ENCODE measurements at regions not wholly inside any gene's neighbourhood (a gene's known extent, or its start where the extent isn't known, plus 50 kb on each side); places are given as distances from the start of the nearest gene placed in this dataset.
"Not testable (repeated sequence)": the region's sequence is repeated elsewhere in the genome, so short reads cannot be mapped to it uniquely, and the experiment has no call there.

DNA sequence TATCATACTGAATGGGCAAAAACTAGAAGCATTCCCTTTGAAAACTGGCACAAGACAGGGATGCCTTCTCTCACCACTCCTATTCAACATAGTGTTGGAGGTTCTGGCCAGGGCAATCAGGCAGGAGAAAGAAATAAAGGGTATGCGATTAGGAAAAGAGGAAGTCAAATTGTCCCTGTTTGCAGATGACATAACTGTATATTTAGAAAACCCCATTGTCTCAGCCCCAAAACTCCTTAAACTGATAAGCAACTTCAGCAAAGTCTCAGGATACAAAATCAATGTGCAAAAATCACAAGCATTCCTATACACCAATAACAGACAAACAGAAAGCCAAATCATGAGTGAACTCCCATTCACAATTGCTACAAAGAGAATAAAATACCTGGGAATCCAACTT, 52.5 kb upstream of the CCDC71L start:
- Mint-ChIP-seq H3K9me3 (peaks cover 16% of the 10 kb centered on the region), H3K36me3 (ENCODE audit: low read depth) (peaks cover 23% of the 10 kb centered on the region), H3K4me1 (peaks cover 11% of the 10 kb centered on the region)
- CTCF ChIA-PET, H3K27me3 Mint-ChIP-seq, H3K27ac Mint-ChIP-seq, H3K4me3 Mint-ChIP-seq, DNase-seq, POLR2A ChIA-PET: not testable (repeated sequence)

DNA sequence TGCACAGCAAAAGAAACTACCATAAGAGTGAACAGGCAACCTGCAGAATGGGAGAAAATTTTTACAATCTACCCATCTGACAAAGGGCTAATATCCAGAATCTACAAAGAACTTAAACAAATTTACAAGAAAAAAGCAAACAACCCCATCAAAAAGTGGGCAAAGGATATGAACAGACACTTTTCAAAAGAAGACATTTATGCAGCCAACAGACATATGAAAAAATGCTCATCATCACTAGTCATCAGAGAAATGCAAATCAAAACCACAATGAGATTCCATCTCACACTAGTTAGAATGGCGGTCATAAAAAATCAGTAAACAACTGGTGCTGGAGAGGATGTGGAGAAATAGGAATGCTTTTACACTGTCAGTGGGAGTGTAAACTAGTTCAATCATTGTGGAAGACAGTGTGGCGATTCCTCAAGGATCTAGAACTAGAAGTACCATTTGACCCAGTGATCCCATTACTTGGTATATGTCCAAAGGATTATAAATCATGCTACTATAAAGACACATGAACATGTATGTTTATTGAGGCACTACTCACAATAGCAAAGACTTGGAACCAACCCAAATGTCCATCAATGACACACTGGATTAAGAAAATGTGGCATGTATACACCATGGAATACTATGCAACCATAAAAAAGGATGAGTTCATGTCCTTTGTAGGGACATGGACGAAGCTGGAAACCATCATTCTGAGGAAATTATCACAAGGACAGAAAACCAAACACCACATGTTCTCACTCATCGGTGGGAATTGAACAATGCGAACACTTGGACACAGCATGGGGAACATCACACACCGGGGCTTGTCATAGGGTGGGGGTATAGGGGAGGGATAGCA, 53.9 kb upstream of the CCDC71L start:
- H3K27ac Mint-ChIP-seq, DNase-seq, POLR2A ChIA-PET, H3K27me3 Mint-ChIP-seq, H3K4me3 Mint-ChIP-seq: not testable (repeated sequence)
- peaks cover 14% of the 10 kb centered on the region for H3K9me3 Mint-ChIP-seq
- H3K36me3 Mint-ChIP-seq (ENCODE audit: low read depth) = peaks cover 23% of the 10 kb centered on the region
- CTCF ChIA-PET = interaction anchor here (3.9 kb wide), 1 partner anchor 56 kb away, joined by 39 read pairs; the partner anchor contains the start of gene CCDC71L
- H3K4me1 Mint-ChIP-seq = peaks cover 18% of the 10 kb centered on the region

DNA sequence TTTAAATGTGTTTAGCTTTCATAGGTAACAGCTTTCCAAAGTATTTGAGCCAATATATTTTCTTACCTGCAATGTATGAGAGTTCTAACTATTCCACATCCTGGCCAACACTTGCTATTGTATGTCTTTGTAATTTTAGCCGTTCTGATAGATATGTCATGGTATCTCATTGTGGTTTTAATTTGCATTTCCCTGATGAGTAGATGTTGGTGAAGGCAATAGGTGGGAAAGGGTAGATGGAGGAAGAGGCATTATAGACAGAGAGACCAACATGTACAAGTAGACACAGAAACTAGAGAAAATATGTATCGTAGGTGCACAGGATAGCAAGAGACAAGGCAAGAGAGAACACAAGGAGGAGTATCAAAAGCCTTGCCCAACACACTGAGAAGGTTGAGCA, 54.8 kb upstream of the CCDC71L start:
- POLR2A ChIA-PET = no interaction called here

GRCh38 chr7:106717254-106717954, 56.4 kb upstream of the CCDC71L start:
- peaks cover 20% of the 10 kb centered on the region for H3K4me1 Mint-ChIP-seq
- CTCF ChIA-PET = interaction anchor here (0.9 to 5.5 kb wide), 4 partner anchors 19 to 58 kb away, joined by 3 to 39 read pairs (median 19); partner anchors contain the start of gene CCDC71L
- no peak overlapping the region for H3K4me3 Mint-ChIP-seq
- H3K27ac Mint-ChIP-seq = no peak overlapping the region
- POLR2A ChIA-PET = interaction anchor here (1.2 to 3.9 kb wide), 9 partner anchors 15 to 1186 kb away, joined by 3 to 19 read pairs (median 9); partner anchors contain the start of genes CCDC71L, HBP1, NAMPT and RINT1
- peaks cover 2% of the 10 kb centered on the region for H3K9me3 Mint-ChIP-seq
- peaks cover 17% of the 10 kb centered on the region for H3K36me3 Mint-ChIP-seq (ENCODE audit: low read depth)
- no peak for DNase-seq
- no peaks in the 10 kb centered on the region for H3K27me3 Mint-ChIP-seq

More for the DNA sequence above, 54.8 kb upstream of the CCDC71L start:
- CTCF ChIA-PET = interaction anchor here (3.9 kb wide), 1 partner anchor 56 kb away, joined by 39 read pairs; the partner anchor contains the start of gene CCDC71L
- Mint-ChIP-seq H3K4me3 (no peak overlapping the region), H3K27ac (no peak overlapping the region), H3K36me3 (ENCODE audit: low read depth) (peaks cover 26% of the 10 kb centered on the region), H3K4me1 (peaks cover 20% of the 10 kb centered on the region), H3K27me3 (no peaks in the 10 kb centered on the region), H3K9me3 (peaks cover 11% of the 10 kb centered on the region)
- DNase-seq = no peak

DNA sequence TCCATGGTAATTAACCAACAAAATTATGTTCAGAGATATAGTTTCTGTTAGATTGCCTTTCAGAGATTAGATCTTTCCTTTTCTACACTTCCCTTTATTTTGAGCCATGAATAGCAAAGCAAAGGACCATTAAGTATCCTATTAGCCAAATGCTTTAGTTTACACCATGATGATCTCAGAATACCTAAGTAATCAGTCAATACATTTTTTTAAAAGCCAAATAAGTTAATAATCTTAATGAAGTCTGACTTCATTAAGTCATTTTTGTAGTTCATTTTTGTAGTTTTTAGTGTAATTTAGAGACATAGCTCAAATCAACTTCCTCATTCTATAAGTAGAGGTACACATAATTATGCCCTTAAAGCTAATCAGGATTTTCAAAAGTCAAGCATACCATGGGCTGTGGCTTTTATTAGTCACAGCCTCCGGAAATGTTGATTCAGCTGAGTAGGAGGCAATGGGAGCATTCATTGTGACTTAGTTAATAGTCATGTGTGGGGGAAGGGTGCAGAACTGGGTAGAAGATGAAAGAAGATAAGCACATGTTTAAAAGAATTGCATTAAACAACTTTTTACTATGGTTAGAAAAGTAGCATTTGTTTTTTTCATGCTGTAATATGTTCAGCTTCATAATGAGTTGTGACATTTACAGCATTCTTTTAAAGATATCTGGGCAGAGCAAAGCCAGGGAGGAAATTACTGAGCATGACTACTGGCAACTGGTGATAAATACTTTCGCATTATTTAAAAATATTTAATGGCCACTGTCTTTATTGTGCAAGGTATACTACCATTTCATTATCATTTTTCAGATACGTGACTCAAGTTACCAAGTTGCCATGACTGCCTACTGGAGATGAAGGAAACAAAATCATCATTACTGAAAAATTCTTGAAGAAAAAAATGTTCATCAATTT, 57.3 kb upstream of the CCDC71L start:
- Mint-ChIP-seq H3K4me1 (peaks cover 20% of the 10 kb centered on the region), H3K9me3 (peaks cover 2% of the 10 kb centered on the region), H3K36me3 (ENCODE audit: low read depth) (peaks cover 17% of the 10 kb centered on the region), H3K4me3 (no peak overlapping the region), H3K27me3 (no peaks in the 10 kb centered on the region), H3K27ac (no peak overlapping the region)
- DNase-seq = peak; percentile 75
- ChIA-PET POLR2A (interaction anchor here (1.2 to 3.9 kb wide), 10 partner anchors 13 to 1186 kb away, joined by 3 to 19 read pairs (median 9); partner anchors contain the start of genes CCDC71L, HBP1, NAMPT and RINT1), CTCF (interaction anchor here (0.9 to 5.5 kb wide), 5 partner anchors 14 to 59 kb away, joined by 3 to 39 read pairs (median 5); partner anchors contain the start of gene CCDC71L)

DNA sequence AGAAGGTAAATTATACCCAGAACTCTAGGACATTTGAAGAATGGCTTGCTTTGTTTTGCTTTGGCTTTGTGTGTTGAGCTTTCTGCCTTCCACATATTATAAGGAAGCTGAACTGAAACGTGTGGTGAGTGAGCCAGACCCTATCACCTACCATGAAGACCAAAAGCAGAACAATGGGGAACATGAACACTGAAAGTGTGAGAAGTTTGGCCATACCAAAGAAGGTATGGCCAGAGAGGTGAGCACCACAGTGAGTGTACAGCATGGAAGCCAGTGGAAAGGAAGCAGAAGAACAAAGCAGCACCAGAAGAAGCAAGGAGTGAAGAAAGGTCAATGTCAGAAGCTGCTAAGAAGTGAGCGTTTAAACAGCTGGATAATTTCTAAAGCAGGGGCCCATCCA, 59.7 kb upstream of the CCDC71L start:
- peaks cover 2% of the 10 kb centered on the region for H3K9me3 Mint-ChIP-seq
- H3K36me3 Mint-ChIP-seq (ENCODE audit: low read depth) = peaks cover 8% of the 10 kb centered on the region
- ChIA-PET CTCF (interaction anchor here (0.6 to 5.5 kb wide), 2 partner anchors 16 to 1368 kb away, joined by 3 to 33 read pairs; no protein-coding TSS in a partner anchor), POLR2A (interaction anchor here (3.9 kb wide), 1 partner anchor 60 kb away, joined by 19 read pairs; the partner anchor contains the start of gene CCDC71L)
- H3K4me1 Mint-ChIP-seq = peaks cover 10% of the 10 kb centered on the region
- H3K27ac Mint-ChIP-seq = no peak overlapping the region
- H3K4me3 Mint-ChIP-seq = no peak overlapping the region
- no peak for DNase-seq
- H3K27me3 Mint-ChIP-seq = peaks cover 5% of the 10 kb centered on the region

DNA sequence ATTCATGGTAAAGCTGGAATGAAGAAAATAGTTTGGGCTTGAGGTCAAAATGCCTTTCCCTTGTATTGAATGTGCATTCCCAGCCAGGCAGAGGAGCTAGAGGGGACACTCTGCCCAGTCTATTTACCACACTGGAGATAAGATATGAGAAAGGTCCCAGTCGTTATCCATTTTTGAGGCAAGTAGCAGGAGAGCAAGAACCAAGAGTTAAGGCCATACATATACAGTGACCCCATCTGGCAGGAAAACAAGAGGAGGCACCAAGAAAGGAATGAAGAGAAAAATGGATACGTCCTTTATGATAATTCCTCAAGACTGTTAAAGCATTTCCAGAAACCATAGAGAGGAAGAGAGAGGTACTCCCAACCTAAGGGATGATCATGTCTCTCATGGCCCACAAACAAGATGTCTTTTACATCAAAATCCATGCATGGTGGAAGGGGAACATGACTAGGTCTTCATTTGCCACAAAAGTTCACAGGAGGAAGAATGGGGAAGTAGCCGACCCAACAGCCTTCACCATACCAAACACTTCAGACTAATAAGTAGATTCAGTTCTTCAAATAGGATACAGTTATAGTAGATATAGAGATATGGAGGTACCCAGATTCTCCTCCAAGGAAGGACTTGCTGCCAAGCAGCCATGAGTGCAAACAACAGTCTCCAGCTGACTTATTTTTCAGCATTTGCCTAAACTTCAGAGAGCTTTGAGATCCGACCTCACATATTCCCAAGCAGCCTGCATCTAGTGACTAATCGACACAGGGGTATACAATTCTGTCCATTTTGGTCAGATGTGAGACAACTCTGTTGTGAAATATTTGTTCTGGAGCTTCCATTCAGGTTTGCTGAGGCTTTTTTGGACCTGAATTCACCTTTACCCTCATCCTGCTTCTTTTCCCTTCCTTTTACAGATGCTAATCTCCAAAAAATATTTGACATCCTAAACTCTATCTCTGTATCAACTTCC, 61.1 kb upstream of the CCDC71L start:
- no peak overlapping the region for H3K4me3 Mint-ChIP-seq
- peaks cover 8% of the 10 kb centered on the region for H3K36me3 Mint-ChIP-seq (ENCODE audit: low read depth)
- CTCF ChIA-PET = interaction anchor here (1.1 to 5.5 kb wide), 2 partner anchors 14 to 61 kb away, joined by 3 to 33 read pairs; partner anchors contain the start of gene CCDC71L
- H3K9me3 Mint-ChIP-seq = peaks cover 2% of the 10 kb centered on the region
- H3K27ac Mint-ChIP-seq = no peak overlapping the region
- no peak for DNase-seq
- POLR2A ChIA-PET = no interaction called here
- H3K27me3 Mint-ChIP-seq = peaks cover 5% of the 10 kb centered on the region
- H3K4me1 Mint-ChIP-seq = peaks cover 10% of the 10 kb centered on the region

GRCh38 chr7:106723398-106723797, 62.4 kb upstream of the CCDC71L start:
- Mint-ChIP-seq H3K27ac (no peak overlapping the region), H3K9me3 (peaks cover 2% of the 10 kb centered on the region), H3K4me1 (peaks cover 11% of the 10 kb centered on the region), H3K36me3 (ENCODE audit: low read depth) (peaks cover 10% of the 10 kb centered on the region), H3K4me3 (no peak overlapping the region), H3K27me3 (peaks cover 5% of the 10 kb centered on the region)
- no peak for DNase-seq
- ChIA-PET CTCF (no interaction called here), POLR2A (no interaction called here)

DNA sequence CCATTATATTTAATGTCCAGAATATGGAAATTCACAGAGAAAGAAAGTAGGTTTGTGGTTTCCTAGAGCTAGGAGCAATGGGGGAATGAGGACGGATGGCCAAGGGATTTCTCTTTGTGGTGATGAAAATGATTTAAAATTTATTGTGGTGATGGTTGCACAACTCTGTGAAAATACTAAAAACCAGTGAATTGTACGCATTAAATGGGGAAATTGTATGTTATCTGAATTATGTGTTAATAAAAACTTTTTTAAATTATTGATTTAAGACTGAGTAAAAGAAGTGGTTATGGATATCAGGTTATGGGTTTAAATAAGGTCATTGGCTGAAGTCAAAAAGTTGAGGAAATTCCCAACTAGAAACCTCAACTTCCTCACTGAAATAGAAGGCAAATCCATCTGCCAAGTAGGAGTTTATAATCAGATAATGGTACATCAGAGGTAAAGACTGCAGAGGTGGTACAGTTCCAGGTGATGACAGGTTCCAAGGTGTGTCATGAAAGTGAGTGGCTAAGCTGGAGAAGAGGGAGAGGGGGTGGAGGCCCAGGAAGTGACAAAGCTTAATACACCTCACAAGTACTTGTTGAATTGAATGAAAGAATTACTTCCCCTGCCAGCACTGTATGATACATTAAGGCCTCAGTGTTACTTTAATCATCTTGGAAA, 68.9 kb upstream of the CCDC71L start:
- no peak for DNase-seq
- no peaks in the 10 kb centered on the region for H3K9me3 Mint-ChIP-seq
- no peaks in the 10 kb centered on the region for H3K27me3 Mint-ChIP-seq
- POLR2A ChIA-PET = interaction anchor here (0.9 kb wide), 1 partner anchor 70 kb away, joined by 3 read pairs; no protein-coding TSS in a partner anchor
- H3K36me3 Mint-ChIP-seq (ENCODE audit: low read depth) = peaks cover 2% of the 10 kb centered on the region
- H3K27ac Mint-ChIP-seq = no peak overlapping the region
- H3K4me3 Mint-ChIP-seq = no peak overlapping the region
- H3K4me1 Mint-ChIP-seq = peaks cover 26% of the 10 kb centered on the region
- CTCF ChIA-PET = interaction anchor here (3.1 kb wide), 1 partner anchor 70 kb away, joined by 16 read pairs; the partner anchor contains the start of gene CCDC71L

DNA sequence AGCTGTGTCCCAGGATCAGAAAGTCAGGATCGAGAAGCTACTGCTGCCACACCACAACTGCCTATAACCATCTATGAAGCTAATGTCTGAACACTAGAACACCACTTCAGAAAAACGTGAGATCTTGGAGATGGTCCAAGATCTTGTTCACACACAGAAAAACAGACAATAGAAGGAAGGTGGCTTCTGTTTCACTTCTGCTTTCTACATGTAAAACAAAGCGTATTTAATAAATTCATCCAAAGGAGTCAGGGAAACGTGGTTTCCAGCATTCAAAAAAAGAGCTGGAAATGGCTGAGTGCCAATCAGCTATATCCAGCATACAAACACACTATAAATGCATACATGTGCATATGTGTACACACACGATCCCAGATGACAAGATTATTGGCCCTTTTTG, 70.2 kb upstream of the CCDC71L start:
- POLR2A ChIA-PET = interaction anchor here (0.9 to 1.2 kb wide), 2 partner anchors 12 to 71 kb away, joined by 3 to 4 read pairs; no protein-coding TSS in a partner anchor
- CTCF ChIA-PET = interaction anchor here (3.1 kb wide), 1 partner anchor 71 kb away, joined by 16 read pairs; the partner anchor contains the start of gene CCDC71L
- peaks cover 2% of the 10 kb centered on the region for H3K36me3 Mint-ChIP-seq (ENCODE audit: low read depth)
- no peak for DNase-seq
- H3K27ac Mint-ChIP-seq = no peak overlapping the region
- peaks cover 32% of the 10 kb centered on the region for H3K4me1 Mint-ChIP-seq
- no peaks in the 10 kb centered on the region for H3K9me3 Mint-ChIP-seq
- no peaks in the 10 kb centered on the region for H3K27me3 Mint-ChIP-seq
- H3K4me3 Mint-ChIP-seq = no peak overlapping the region
